Coronary artery (tissue), 2 donors: ENCODE measurements at regions not wholly inside any gene's neighbourhood (a gene's known extent, or its start where the extent isn't known, plus 50 kb on each side); places are given as distances from the start of the nearest gene placed in this dataset.
"Not testable (repeated sequence)": the region's sequence is repeated elsewhere in the genome, so short reads cannot be mapped to it uniquely, and the experiment has no call there.

Experiments used
- DNase-seq: peaks from one replicate; pipeline ENCODE4 v3.0.0-alpha.2; 2017; ENCODE audit warnings: low spot score
- H3K27ac ChIP-seq, 2 donors: fragments of 200-600 bp; sonication (generic); one replicate each; pipeline ENCODE4 v1.5.1; 2016 to 2019
- H3K4me3 ChIP-seq: fragments of 200-600 bp; sonication (generic); 2 replicates; pipeline ENCODE4 v1.5.1; 2016; ENCODE audit warnings: mild to moderate bottlenecking, moderate library complexity
- TF ChIP-seq, protein P1 (sequence below): fragments of 200-600 bp; sonication (generic); IDR thresholded peaks from one replicate; pipeline ENCODE4 v1.5.1; 2019; ENCODE audit warnings: antibody characterized with exemption

DNA sequence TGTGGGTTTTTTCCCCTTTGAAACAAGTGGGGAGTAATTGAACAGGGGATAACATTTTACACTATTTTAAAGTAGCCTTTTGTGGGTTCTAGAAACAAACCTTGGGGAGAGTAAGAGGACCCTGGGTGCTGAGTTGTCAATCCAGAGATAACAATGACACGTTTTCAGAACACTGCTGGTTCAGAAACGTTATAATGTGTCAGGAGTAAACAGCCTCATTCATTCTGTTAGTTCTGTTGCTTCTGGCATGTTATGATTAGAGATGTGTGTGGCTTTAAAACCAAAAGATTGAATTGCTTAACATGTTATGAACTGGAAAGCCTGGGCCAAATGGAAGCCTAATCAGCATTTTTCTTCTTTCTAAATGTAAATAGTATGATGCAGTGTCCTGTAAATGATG is 680.5 kb upstream of the NOVA1 start:
- TF ChIP-seq, protein P1, sequence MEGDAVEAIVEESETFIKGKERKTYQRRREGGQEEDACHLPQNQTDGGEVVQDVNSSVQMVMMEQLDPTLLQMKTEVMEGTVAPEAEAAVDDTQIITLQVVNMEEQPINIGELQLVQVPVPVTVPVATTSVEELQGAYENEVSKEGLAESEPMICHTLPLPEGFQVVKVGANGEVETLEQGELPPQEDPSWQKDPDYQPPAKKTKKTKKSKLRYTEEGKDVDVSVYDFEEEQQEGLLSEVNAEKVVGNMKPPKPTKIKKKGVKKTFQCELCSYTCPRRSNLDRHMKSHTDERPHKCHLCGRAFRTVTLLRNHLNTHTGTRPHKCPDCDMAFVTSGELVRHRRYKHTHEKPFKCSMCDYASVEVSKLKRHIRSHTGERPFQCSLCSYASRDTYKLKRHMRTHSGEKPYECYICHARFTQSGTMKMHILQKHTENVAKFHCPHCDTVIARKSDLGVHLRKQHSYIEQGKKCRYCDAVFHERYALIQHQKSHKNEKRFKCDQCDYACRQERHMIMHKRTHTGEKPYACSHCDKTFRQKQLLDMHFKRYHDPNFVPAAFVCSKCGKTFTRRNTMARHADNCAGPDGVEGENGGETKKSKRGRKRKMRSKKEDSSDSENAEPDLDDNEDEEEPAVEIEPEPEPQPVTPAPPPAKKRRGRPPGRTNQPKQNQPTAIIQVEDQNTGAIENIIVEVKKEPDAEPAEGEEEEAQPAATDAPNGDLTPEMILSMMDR, result no peak
- H3K27ac ChIP-seq, result no peak overlapping the region

GRCh38 chr14:27305441-27305945 is 707.7 kb upstream of the NOVA1 start:
- no peak overlapping the region for H3K27ac ChIP-seq
- no peak overlapping the region for H3K4me3 ChIP-seq
- TF ChIP-seq, protein P1, result no peak
- no peak for DNase-seq

More for the DNA sequence above, 680.5 kb upstream of the NOVA1 start:
- no peak for DNase-seq
- H3K4me3 ChIP-seq, result no peak overlapping the region

GRCh38 chr14:27312730-27313129 is 714.9 kb upstream of the NOVA1 start:
- H3K27ac ChIP-seq, DNase-seq, H3K4me3 ChIP-seq: not testable (repeated sequence)

- Histone ChIP-seq H3K4me3 (no peak overlapping the region), H3K27ac (no peak overlapping the region)
- TF ChIP-seq, protein P1, result no peak
- DNase-seq, result no peak
Observed at GRCh38 chr14:27314231-27314630, 716.4 kb upstream of the NOVA1 start.

GRCh38 chr14:27315477-27315876 is 717.6 kb upstream of the NOVA1 start:
- no peak overlapping the region for H3K4me3 ChIP-seq
- DNase-seq, result no peak
- H3K27ac ChIP-seq, result no peak overlapping the region
- TF ChIP-seq, protein P1, result no peak

GRCh38 chr14:27315947-27316346 is 718.1 kb upstream of the NOVA1 start:
- Histone ChIP-seq H3K27ac (no peak overlapping the region), H3K4me3 (no peak overlapping the region)
- TF ChIP-seq, protein P1, result no peak
- DNase-seq, result no peak

DNA sequence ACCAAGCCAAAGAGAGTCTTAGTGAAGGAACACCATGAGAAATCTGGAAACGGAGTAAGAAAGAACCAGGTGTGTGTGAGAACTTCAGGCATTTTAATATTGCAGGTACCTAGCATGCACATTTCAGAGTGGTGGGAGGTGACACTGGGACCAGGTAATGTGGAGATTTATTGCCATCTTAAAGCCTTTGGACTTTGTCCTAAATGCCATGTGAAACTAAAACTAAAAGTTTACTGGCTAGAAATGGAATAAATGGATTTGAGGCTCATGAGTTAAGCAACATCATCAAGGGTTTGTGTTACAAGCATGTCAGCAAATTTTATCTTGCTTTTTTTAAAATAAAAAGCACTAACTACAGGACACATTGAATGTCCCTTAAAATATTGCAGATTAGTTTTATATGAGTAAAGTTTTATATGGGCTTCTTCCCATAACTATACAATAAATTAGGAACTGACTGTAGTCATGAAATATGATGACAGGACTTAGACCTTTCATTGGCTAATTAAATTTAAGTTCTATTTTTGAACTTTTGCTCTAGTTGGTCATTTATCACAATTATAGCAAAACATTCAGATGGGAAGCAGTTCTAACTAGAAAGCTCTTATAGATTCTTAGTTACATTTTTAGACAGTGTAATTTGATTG is 721.1 kb upstream of the NOVA1 start:
- Histone ChIP-seq H3K4me3 (no peak overlapping the region), H3K27ac (no peak overlapping the region)
- DNase-seq, result no peak
- TF ChIP-seq, protein P1, result no peak
